Stimulated activated CD4-positive, alpha-beta T cell treated with anti-CD3 and anti-CD28 coated beads, Interleukin-12 subunit alpha, Interleukin-12 subunit beta, amount 100 ng/mL, for 48 hours (primary cell): ENCODE measurements at regions not wholly inside any gene's neighbourhood (a gene's known extent, or its start where the extent isn't known, plus 50 kb on each side); places are given as distances from the start of the nearest gene placed in this dataset.

Source experiments
- DNase-seq, 3 donors: peaks; one replicate each; pipeline ENCODE4 v3.0.0-alpha.2; 2020; ENCODE audit warnings: low read depth in 2 of 3, low spot score in 1 of 3

DNA sequence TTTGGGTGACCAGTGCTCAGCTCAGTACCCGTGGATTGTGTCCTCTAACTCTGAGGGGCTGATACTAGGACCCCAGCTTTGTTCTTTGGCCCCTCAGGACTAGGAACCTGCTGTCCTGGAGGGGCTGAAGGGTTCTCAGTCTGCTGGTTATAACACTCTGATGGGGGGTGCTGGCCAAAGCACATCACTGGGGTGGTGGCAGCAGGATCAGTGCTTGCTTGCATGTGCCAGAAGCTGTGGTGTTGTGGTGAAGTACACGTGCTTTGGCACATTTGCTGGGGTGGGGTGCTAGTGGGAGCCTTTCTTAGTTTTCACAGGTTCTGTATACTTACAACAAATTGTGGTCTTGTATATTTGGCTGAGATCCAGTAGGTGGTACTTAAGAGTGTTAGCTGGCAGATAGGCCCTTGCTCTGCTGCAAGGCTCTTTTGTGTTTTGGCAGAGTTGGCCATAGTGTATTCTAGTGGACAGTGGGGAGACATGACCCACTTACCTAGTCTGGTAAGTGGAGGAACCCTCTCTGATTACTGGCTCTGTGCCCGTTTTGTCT lies 344.3 kb downstream of the EDEM1 start:
- no peak for DNase-seq

DNA sequence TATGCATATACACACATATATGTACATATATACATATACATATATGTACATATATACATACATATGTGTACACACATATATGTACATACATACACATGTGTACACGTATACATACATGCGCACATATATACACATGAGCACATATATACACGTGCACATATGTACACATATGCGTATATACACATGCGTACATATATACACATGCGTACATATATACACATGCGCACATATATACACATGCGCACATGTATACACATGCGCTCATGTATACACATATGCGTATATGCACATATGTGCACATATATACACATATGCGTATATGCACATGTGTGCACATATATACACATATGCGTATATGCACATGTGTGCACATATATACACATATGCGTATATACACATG lies 353.0 kb downstream of the EDEM1 start:
- DNase-seq, result no peak

DNA sequence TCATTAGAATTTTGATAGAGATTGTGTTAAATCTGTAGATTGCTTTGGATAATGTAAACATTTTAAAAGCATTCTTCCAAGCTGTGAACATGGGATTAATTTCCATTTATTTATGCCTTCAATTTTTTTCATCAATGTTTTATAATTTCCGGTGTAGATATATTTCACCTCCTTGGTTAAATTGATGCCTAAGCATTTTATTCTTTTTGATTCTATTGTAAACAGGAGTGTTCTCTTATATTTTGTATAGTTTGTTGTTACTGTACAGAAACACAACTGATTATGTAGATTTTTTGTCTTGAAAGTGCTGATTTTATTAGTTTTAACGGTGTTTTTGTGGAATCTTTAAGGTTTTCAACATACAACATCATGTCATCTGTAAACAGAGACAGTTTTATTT lies 355.0 kb downstream of the EDEM1 start:
- DNase-seq, result no peak

DNA sequence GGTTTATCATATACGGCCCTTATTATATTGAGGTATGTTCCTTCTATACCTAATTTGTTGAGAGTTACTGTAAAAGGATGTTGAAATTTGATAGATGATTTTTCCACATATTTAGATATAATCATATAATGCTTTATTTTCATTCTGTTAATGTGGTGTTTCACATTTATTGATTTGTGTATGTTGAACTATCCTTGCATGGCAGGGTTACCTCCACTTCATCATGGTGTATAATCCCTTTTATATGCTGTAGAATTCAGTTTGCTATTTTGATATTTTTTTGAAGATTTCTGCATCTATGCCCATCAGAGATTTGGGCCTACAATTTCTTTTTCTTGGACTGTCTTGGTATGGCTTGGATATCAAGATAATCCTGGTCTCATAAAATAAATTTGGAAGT lies 355.5 kb downstream of the EDEM1 start:
- no peak for DNase-seq

DNA sequence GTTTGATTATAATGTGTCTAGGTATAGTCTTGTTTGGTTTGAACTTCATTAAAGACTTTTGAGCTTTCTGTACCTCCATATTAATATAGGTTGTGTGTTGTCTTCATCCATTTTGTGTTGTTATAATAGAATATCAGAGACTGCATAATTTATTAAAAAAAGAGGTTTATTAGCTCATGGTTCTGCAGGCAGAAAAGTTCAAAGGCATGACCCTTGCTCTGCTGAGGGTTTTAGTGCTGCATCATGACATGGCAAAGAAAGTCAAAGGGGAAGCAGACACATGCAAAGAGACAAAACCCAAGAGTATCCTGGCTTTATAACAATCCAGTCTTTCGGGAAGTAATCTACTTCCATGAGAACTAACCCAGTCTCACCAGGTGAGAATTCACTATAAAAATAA lies 358.2 kb downstream of the EDEM1 start:
- no peak for DNase-seq

DNA sequence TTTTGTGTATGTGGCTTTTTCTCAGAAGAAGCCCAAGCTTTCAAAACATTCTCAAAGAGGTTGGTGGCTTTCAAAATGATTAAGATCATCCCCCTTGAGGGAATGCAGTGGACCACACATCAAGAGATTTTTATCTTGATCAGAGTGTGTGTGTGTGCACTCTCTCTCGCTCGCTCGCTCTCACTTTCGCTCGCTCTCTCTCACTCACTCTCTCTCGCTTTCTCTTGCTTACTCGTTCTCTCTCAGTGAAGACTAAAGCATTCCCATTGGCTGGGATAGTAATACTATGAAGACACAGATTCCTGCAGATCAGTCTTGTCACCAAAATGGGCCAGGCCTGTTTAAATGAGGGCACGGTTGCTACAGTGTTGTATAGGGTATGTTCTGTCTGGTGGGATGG lies 365.7 kb downstream of the EDEM1 start:
- DNase-seq, result no peak

DNA sequence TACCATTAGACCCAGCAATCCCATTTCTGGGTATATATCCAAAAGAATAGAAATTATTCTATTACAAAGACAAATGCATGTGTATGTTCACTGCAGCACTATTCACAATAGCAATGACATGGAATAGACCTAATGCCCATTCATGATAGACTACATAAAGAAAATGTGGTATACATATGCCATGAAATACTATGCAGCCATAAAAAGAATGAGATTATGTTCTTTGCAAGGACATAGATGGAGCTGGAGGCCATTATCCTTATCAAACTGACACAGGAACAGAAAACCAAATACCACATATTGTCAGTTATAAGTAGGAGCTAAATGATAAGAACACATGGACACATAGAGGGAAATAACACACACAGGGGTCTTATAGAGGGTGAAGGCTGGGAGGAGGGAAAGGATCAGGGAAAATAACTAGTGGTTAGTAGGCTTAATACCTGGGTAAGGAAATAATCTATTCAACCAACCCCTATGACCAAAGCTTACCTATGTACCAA lies 366.8 kb downstream of the EDEM1 start:
- DNase-seq, result no peak

DNA sequence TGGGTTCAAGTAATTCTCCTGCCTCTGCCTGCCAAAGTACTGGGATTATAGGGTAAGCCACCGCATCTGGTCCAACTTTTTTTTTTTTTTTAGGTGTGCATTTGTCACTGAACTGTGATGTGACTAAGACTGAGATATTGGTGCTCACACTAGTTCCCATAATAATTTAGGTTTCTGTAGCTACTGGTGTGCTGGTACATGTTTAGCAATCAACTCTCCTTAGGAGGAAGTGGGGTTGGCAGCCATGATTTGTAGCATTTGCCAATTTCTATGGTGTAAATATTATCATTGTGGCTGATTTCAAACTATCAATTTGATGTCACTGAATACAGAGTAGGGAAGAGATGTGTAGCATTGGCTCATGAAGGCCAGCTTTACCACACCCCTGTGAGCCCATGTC lies 372.7 kb downstream of the EDEM1 start:
- no peak for DNase-seq

DNA sequence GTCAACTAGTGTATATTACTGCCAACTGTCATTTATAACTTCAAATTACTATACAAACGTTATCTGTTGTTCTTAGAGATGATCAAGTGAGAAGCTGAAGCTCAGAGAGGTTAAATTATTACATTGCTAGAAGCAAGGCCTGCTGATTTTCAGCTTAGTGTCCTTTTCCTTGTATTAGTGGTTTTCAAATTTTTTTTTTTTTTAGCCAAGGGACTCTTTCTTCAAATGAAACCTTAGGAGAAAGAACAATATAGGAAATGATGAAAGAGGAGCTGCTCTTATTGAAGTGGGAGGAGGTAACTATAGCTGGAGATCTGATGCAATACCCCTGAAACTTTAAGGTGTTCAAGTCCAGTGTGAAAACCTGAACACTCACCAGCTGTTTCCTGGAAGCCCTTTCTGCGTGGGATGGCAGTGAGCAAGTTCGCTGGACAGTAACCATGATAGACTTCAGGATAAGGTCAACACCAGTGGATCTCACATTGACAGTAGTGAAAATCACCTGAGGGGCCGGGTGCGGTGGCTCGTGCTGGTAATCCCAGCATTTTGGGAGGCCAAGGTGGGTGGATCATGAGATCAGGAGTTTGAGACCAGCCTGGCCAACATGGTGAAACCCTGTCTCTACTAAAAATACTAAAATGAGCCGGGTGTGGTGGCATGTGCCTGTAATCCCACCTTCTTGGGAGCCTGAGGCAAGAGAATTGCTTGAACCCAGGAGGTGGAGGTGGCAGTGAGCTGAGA lies 376.2 kb downstream of the EDEM1 start:
- no peak for DNase-seq

DNA sequence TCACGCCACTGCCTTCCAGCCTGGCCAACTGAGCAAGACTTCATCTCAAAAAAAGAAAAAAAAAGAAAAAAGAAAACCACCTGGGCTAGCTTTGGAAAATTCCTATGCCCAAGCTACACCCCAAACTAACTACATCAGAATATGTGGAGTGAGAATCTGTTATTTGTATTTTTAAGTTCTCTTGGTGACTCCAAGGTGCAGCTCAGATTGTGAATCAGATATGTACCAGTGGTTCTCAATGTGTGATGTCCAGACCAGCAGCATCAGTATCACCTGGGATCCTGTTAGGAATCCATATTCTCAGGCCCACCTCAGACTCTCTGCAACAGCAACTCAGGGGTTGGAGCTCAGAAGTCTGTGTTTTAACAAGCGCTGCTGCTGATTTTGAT lies 376.8 kb downstream of the EDEM1 start:
- DNase-seq, result no peak

DNA sequence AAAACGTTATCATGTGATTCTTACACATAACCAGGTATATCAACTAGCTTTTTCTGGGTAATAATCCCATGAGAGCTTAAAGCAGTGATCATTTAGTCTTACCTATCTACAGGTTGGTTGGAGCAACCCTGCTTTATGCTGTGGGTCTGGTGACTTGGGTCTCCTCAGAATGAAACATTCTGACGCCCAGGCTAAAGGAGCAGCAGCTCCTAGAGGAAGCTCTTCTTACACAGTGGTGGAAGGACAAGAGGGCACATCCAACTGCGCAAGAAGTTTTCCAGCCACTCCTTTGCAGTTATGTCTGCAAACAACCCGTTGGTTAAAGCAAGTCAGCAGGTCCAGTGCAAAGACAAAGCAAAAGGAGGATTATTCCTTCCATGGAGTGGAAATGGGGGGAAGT lies 377.5 kb downstream of the EDEM1 start:
- DNase-seq, result no peak

DNA sequence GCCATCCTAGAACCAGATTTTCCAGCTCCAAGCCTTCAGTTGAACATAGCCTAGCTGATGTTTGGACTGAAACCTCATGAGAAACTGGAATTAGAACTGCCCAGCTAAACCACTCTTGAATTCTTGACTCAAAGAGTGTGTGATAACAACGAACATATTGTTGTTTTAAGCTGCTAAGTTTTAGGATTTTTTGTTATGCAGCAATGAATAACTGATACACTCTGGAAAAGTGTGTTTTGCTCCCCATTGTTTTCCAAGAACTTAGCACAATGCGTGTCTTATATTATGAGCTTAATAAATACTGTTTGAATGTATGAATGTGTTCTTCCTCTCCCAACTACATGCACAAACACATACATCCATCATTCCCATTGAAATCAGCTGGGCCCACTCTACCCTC lies 379.6 kb downstream of the EDEM1 start:
- no peak for DNase-seq

DNA sequence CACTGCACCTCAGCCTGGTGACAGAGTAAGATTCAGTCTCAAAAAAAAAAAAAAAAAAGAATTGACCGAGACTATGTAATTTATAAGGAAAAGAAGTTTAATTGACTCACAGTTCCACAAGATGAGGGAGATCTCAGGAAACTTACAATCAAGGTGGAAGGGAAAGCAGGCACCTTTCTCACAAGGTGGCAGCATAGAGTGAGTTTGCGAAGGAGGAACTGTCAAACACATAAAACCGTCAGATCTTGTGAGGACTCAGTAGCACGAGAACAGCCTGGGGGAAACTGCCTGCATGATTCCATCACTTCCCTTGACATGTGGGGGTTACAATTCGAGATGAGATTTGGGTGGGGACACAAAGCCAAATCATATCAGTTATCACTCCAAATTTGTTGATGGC lies 380.9 kb downstream of the EDEM1 start:
- DNase-seq, result no peak

DNA sequence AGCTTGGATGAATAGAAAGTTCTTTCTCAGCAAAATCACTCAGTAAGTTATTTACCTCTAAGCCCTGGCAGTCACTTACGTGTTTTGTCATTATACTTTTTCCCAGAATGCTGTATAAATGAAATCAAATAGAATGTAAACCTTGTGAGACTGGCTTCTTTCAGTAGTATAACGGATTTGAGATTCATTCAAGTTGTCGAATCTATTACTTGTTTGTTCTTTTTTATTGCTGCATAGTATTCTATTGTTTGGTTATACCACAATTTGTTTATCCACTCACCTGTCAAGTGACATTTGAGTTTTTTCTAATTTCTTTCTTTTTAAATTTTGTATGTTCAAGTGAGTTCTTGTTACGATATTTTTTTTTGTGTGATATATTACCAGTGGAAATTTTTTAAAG lies 381.6 kb downstream of the EDEM1 start:
- DNase-seq, result no peak

DNA sequence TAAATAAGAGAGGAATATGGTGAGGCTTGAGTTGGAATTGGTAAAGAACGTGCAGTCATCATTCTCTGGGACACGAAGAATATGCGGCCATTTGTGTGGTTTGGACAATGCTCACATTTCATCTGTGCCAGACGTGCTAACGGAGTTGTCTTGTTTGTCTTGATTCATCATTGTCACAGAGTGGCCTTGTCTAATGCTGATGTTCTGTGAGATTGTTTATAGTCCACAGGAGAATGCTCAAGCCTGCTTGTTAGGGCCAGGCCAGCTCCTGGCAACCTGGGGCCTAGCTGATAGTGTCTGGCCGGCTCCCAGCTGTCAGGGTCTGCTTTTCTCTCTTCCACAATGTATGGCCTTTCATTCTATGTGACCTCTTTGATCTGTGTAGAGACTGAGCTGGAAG lies 384.7 kb downstream of the EDEM1 start:
- no peak for DNase-seq

DNA sequence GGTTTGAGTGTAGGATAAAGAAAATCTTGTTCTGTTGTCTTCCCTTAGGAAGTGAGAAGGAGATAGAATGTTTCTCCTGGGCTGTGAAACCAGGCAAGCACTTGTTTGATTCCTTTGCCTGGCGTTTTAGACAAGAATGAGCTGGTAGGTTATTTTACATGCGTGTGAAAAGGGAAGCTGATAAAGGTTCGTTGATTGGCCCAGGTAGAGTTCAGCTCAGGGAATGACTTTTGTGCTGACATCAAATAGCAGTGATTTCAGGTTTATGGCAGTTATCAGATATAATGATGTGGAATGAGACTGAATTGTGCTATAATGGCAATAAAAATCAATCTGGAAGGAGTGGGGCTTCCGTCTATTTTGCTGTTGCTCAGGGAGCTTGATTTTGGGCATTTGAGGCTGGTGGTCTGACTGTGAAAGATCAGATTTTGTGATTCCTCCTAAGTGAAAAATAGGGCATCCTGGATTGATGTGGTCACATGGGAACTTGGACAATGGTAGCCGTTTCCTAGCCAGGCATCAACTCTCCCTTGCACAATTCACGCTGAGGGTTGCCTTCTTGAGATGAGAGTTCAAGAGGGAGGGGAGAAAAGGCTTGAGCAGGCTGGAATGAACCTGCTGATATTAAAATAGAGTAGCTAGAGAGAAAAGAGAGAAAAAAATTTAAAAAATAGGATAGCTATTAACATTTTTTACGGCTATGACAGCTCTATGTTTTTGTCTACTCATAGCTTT lies 388.9 kb downstream of the EDEM1 start:
- DNase-seq, result no peak

DNA sequence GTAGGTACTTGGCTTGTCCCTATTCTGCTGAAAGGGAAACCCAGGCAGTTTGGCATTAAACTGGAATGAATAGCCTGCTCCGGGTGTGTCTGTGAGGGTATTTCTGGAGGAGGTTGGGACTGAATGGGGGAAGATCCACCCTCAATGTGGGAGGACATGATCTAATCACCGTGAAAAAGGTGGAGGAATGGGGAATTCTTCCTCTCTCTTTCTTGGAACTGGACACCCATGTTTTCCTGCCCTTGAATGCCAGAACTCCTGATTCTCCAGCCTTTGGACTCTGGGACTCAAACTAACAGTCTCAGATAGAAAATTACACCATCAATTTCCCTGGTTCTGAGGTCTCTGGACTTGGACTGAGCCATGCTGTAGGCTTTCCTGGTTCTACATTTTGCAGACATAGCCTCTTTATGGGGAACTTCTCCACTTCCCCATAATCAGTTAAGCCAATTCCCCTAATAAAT lies 391.7 kb downstream of the EDEM1 start:
- DNase-seq, result no peak

DNA sequence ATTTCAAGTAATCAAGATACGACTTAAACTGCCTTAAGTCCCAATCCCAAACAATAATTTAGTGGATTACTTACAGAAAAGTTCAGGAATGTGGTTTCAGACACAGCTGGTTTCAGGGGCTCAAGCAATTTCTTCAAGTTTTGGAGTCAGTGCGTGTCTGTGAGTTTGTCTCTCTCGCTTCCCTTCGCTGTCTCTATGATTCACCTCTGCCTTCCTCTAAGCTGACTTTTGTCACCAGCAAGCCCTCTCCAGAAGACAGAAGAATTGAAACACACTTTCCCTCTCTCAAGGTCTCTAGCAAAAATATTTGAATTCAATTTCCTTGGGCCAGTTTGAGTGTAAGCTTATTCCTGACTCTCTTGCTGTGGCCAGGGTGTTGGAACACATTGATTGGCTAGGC lies 392.4 kb downstream of the EDEM1 start:
- no peak for DNase-seq

DNA sequence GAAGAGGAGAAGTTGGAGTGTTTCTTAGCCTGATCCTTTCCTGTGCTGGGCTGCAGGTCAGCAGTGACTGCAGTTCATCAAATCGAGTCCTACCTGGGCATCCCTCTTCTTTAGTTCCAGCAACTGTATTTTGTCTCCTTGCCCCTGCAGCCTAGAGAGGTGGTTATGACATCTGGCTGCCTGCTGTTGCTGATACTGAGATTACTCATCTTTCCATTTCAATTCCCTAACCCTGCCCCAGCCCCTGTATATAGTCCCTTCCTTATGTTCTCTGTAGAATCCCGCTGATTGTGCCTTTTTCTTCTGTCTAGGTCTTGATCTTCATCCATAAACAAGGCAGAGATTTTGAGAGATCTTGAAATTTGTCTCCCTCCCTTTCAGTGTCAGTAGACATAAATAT lies 393.3 kb downstream of the EDEM1 start:
- no peak for DNase-seq

DNA sequence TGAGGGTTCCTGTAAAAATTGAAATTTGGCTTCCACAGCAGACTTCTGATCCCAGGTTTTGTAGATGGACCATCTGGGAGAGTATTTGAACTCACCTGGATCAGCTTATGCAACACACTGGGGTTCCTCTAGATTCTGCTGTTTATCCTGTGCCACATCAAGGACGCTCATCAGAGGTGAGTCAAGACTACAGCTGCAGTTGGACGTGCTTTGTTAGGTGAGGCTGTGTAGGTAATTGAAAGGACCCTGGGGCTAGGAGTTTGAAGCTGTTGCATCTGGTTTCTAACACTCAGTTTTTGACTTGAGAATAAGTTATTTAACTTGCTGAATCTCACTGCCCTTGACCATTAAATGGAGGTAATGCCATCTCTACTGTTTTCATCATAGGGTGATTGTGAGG lies 394.2 kb downstream of the EDEM1 start:
- DNase-seq, result no peak

DNA sequence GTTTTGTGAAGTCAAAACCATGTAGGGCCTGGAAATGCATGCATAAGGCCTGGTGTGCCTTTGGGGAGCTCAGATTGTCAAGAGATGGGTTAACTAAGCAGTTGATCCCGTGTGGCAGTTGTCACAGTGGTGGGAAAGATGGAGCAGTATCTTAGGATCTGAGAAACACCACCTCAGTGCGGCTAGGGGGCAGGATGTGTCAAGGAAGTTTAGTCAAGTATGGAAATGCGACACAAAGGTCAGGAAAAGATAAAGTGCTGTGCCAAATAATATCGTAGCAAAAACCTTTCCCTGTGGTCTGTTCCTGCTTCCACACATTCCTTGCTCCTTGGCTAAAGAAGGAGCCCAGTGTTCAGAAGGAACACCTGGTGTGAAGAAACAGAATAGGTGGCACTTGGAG lies 396.4 kb downstream of the EDEM1 start:
- no peak for DNase-seq

DNA sequence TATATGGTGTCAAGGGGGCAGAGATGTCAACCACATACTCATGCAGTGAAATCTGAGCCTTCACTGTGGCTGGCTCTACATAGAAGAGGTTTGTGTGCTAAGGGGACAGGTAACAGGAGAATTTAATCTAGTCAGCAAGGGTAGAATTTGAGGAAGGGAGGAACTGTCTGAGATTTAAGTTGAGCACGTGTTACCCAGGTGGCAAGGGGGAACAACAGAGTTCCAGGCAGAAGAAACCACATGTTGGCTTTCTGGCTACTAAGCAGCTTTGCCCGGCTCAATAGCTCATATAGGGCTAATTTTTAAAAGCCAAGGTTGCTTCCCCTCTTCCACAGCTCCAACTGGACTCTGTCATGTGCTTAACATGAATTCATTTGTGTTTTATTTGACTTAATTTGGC lies 397.6 kb downstream of the EDEM1 start:
- no peak for DNase-seq
